Epithelial cell of proximal tubule (primary cell): ENCODE measurements at regions not wholly inside any gene's neighbourhood (a gene's known extent, or its start where the extent isn't known, plus 50 kb on each side); places are given as distances from the start of the nearest gene placed in this dataset.

Source experiments
- DNase-seq: peaks from one replicate; pipeline ENCODE4 v3.0.0-alpha.2; 2011; ENCODE audit warnings: low read depth
- H3K4me3 ChIP-seq: 2 replicates; pipeline ENCODE4 v1.5.1; 2011; ENCODE audit warnings: low read depth, mild to moderate bottlenecking, low read length
- CTCF ChIP-seq: conservative IDR thresholded peaks from 2 replicates; pipeline ENCODE4 v1.5.1; 2012; ENCODE audit warnings: low read depth, mild to moderate bottlenecking, low read length

GRCh38 chr9:89743573-89744254 lies 138.9 kb downstream of the GADD45G start:
- no peak overlapping the region for H3K4me3 ChIP-seq
- no peak for DNase-seq
- no peak for TF ChIP-seq CTCF

- TF ChIP-seq CTCF: no peak
- H3K4me3 ChIP-seq: no peak overlapping the region
- DNase-seq: no peak
Measured at GRCh38 chr9:89744255-89744648, 139.4 kb downstream of the GADD45G start.

DNA sequence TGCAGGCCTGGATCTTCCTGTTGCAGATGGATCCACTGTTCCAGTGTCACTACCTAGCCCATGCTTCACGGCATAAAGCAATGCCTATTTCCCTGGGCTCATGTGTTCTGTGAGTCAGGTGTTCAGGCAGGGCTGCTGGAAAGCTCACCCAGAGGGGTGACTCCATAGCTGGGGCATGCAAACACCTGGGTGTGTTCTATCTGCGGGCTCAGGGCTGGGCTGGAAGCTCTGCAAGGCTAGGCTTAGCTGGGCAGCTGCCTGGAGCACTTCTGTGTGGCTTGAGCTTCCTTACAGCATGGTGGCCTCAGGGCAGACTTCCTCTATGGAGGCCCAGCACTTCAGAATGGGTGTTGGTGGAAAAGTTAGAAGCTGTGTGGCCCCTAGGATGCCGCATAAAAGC lies 139.9 kb downstream of the GADD45G start:
- no peak overlapping the region for H3K4me3 ChIP-seq
- no peak for TF ChIP-seq CTCF
- DNase-seq: no peak

DNA sequence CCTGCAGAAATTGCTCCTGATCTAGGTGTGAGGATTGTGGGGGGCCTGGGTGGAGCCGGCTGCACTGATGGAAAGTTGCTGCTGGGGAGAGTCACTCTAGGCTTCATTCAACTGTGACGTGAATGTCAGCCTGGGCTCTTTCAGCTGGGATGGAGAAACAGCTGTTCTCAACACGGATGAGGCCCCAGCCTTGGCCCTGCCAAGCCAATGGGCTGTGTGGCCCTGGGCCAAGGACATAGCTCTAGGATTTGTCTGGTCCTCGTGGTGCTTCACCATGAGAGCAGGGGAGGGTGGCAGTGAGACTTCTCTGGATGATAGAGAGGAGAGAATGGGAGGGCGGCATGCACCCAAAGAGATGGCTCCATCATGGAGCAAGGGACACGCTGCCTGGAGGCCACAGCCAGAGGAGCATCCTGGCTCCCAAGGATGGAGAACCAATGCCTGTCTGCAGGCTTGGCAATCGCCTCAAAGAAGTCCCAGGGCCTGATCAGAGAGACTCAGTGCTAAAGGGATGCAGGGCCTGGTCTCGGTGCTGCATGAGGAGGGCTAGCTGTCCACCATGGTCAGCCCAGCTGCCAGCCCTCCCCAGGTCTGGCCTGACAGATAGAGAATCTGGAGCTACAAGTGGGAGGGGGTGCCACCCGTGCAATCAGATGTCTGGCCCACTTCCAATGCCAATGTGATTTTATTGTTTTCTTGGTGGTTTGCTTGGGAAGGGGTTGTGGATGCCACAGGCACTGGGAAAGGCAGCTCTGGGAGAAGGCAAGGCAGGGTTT lies 141.0 kb downstream of the GADD45G start:
- no peak for TF ChIP-seq CTCF
- no peak for DNase-seq
- H3K4me3 ChIP-seq: no peak overlapping the region

GRCh38 chr9:89746385-89747116 lies 141.7 kb downstream of the GADD45G start:
- no peak overlapping the region for H3K4me3 ChIP-seq
- no peak for DNase-seq
- no peak for TF ChIP-seq CTCF

GRCh38 chr9:89747596-89747995 lies 142.8 kb downstream of the GADD45G start:
- no peak for TF ChIP-seq CTCF
- H3K4me3 ChIP-seq: no peak overlapping the region
- DNase-seq: no peak
